ENCODE measurements at regions not wholly inside any gene's neighbourhood (a gene's known extent, or its start where the extent isn't known, plus 50 kb on each side); places are given as distances from the start of the nearest gene placed in this dataset.

DNA sequence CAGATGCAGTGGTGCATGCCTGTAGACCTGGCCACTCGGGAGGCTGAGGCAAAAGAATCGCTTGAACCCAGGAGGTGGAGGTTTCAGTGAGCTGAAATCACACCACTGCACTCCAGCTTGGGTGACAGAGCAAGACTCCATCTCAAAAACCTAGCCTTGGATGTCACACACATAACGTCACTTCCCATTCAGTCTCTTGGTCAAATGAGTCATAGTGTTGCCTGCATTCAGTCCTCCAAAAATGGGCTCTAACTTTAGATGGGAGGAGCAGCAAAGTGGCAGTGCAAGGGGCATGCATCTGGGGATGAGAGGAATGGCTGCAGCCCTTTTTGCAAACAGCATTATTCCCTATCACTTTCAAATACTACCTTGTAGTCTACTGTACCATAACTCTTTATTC, 62.9 kb upstream of the AGBL1 start:
- no peaks in the 10 kb centered on the region for H3K36me3 Mint-ChIP-seq
- CTCF ChIA-PET: no interaction called here

DNA sequence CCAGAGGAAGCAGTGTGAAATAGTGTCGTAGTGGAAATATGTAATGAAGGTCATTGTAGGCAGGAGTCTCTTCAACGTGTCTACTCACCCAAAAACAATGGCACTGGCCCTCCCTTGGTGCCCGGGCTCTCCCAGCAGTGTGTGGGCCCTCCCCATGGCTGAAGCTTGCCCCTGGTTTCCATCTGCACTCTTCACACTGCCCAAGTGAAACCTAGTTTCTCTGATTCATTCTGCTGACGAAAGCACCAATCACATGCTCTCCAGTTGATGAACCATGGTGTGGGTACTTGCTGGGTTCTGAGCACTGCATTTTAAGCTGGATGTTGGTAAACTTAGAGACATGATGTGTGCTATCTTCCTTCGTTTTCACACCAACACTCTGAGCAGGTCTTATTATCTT, 61.0 kb upstream of the AGBL1 start:
- no peaks in the 10 kb centered on the region for H3K36me3 Mint-ChIP-seq
- H3K4me1 ChIP-seq (ENCODE audit: insufficient read depth, low read length): no peaks in the 10 kb centered on the region
- H3K27ac ChIP-seq (ENCODE audit: low read depth, low read length): no peak overlapping the region
- no peaks in the 10 kb centered on the region for H3K9me3 ChIP-seq (ENCODE audit: low read length)
- no peaks in the 10 kb centered on the region for H3K36me3 ChIP-seq (ENCODE audit: insufficient read depth, low read length)
- no peak overlapping the region for H3K27ac Mint-ChIP-seq
- H3K4me3 ChIP-seq (ENCODE audit: low read length): no peak overlapping the region
- no peaks in the 10 kb centered on the region for H3K4me1 Mint-ChIP-seq
- H3K9me3 Mint-ChIP-seq: peaks cover 0 to 3% (median 0%) of the 10 kb centered on the region in 5 donors
- POLR2A ChIA-PET: no interaction called here
- no peak overlapping the region for H3K4me3 Mint-ChIP-seq
- no peak for DNase-seq
- CTCF ChIA-PET: no interaction called here
- H3K27me3 ChIP-seq (ENCODE audit: insufficient read depth, low read length, poor library complexity, severe bottlenecking): no peaks in the 10 kb centered on the region
- peaks cover 2 to 38% of the 10 kb centered on the region in 2 donors for H3K27me3 Mint-ChIP-seq

More for the DNA sequence above, 62.9 kb upstream of the AGBL1 start:
- Histone ChIP-seq H3K4me1 (ENCODE audit: insufficient read depth, low read length) (no peaks in the 10 kb centered on the region), H3K27ac (ENCODE audit: low read depth, low read length) (no peak overlapping the region), H3K9me3 (ENCODE audit: low read length) (no peaks in the 10 kb centered on the region), H3K4me3 (ENCODE audit: low read length) (no peak overlapping the region), H3K27me3 (ENCODE audit: insufficient read depth, low read length, poor library complexity, severe bottlenecking) (no peaks in the 10 kb centered on the region), H3K36me3 (ENCODE audit: insufficient read depth, low read length) (no peaks in the 10 kb centered on the region)
- H3K4me3 Mint-ChIP-seq: no peak overlapping the region
- peaks cover 0 to 3% (median 0%) of the 10 kb centered on the region in 5 donors for H3K9me3 Mint-ChIP-seq
- POLR2A ChIA-PET: no interaction called here
- H3K4me1 Mint-ChIP-seq: no peaks in the 10 kb centered on the region
- peaks cover 2 to 26% of the 10 kb centered on the region in 2 donors for H3K27me3 Mint-ChIP-seq
- DNase-seq: no peak
- no peak overlapping the region for H3K27ac Mint-ChIP-seq

DNA sequence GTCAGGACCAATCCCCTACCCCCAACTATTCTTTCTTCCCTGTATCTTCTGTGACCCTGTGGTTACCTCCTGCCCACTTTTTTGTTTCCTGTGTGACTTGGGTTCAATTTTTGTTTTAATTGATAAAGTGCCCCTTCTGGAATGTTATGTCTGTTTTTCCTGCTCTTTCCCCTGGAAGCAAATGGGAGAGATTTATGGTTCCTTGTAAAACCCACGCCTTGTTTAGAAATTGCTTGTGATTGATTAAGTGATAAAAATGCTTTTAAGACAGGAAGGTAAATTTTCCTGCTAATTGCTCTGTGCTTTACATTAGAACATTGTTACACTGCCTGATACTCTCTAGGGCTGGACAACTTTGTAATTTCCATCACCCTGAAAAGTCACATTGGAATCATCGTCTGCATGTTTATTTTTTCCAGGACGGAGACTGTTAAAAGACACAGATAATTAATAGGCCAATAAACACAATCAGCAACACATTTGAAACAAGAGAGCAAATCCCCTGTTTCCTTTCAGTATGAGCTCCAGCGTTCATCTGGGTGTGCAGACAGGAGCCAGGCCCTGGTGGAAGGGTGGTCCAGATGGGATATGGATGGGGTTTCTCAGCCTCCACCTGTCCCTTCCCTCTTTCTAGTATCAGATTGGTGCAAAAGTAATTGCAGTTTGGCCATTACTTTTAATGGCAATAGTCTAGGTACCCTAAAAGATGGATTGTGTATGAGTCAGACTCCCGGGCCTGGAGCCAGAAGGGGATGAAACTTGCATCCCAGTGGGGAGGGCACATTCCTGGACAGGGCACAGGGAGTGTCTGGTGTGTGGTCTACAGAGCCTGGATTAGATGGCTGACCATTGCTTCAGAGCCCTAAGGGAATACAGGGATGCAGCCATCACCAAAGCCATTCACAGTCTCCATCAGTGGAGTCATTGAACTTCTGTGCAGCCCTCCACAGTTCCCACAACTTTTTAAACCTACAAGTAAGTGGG, 58.1 kb upstream of the AGBL1 start:
- Histone ChIP-seq H3K27ac (ENCODE audit: low read depth, low read length) (no peak overlapping the region), H3K9me3 (ENCODE audit: low read length) (no peaks in the 10 kb centered on the region), H3K36me3 (ENCODE audit: insufficient read depth, low read length) (no peaks in the 10 kb centered on the region), H3K4me3 (ENCODE audit: low read length) (no peak overlapping the region), H3K4me1 (ENCODE audit: insufficient read depth, low read length) (no peaks in the 10 kb centered on the region), H3K27me3 (ENCODE audit: insufficient read depth, low read length, poor library complexity, severe bottlenecking) (no peaks in the 10 kb centered on the region)
- Mint-ChIP-seq H3K4me1 (no peaks in the 10 kb centered on the region), H3K27ac (no peak overlapping the region), H3K36me3 (no peaks in the 10 kb centered on the region), H3K4me3 (no peak overlapping the region), H3K27me3 (peaks cover 5 to 32% of the 10 kb centered on the region in 2 donors), H3K9me3 (no peaks in the 10 kb centered on the region)
- ChIA-PET POLR2A (no interaction called here), CTCF (no interaction called here)
- no peak for DNase-seq

DNA sequence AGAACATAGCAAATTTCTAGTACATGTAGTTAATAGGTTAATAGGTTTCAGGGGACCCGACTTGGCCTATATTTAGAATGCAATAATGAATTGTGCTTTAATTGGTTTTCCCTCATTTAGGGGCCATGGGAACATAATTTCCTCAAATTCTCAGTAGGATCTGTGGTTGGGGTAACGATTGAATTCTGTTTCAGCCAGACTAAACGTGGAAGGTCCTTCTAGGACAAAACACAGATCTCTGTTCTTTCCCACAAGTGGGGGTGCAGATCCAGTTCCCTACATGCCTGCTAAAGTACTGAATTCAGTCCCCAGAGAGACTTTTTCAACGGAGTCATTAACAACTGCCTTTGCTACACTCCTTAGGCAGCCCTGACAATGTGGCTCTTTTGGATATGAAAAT, 50.7 kb upstream of the AGBL1 start:
- H3K36me3 ChIP-seq (ENCODE audit: insufficient read depth, low read length): no peaks in the 10 kb centered on the region
- no peak overlapping the region for H3K27ac Mint-ChIP-seq
- DNase-seq: no peak
- peaks cover 3 to 10% of the 10 kb centered on the region in 2 donors for H3K27me3 Mint-ChIP-seq
- CTCF ChIA-PET: no interaction called here
- H3K4me3 ChIP-seq (ENCODE audit: low read length): no peak overlapping the region
- POLR2A ChIA-PET: no interaction called here
- no peaks in the 10 kb centered on the region for H3K27me3 ChIP-seq (ENCODE audit: insufficient read depth, low read length, poor library complexity, severe bottlenecking)
- H3K9me3 Mint-ChIP-seq: no peaks in the 10 kb centered on the region
- no peak overlapping the region for H3K27ac ChIP-seq (ENCODE audit: low read depth, low read length)
- H3K4me1 ChIP-seq (ENCODE audit: insufficient read depth, low read length): no peaks in the 10 kb centered on the region
- no peak overlapping the region for H3K4me3 Mint-ChIP-seq
- H3K4me1 Mint-ChIP-seq: no peaks in the 10 kb centered on the region
- H3K36me3 Mint-ChIP-seq: no peaks in the 10 kb centered on the region
- H3K9me3 ChIP-seq (ENCODE audit: low read length): no peaks in the 10 kb centered on the region
